Adrenal gland (tissue), 9 donors: ENCODE measurements at regions not wholly inside any gene's neighbourhood (a gene's known extent, or its start where the extent isn't known, plus 50 kb on each side); places are given as distances from the start of the nearest gene placed in this dataset.

Experiments used
- DNase-seq, 7 donors: peaks; one replicate each; pipeline ENCODE4 v3.0.0-alpha.2; 2019 to 2020
- H3K27ac ChIP-seq, 5 donors: fragments of 200-600 bp; sonication (generic) in 4 of 5; 1 replicate in 3 of 5; 2 replicates in 2 of 5; pipeline versions ENCODE4 v1.5.1 to v1.8.0; 2016 to 2020; ENCODE audit warnings: mild to moderate bottlenecking in 1 of 5
- H3K27me3 ChIP-seq: fragments of 200-600 bp; 2 replicates; pipeline ENCODE4 v1.8.0; 2021
- H3K36me3 ChIP-seq, 2 donors: fragments of 200-600 bp; replicated peaks in 1 of 2; 1 replicate in 1 of 2; 2 replicates in 1 of 2; pipeline versions ENCODE4 v1.5.1 to v1.8.0; 2018 to 2022
- H3K4me1 ChIP-seq, 2 donors: fragments of 200-600 bp; replicated peaks in 1 of 2; 1 replicate in 1 of 2; 2 replicates in 1 of 2; pipeline versions ENCODE4 v1.5.1 to v1.8.0; 2018 to 2021
- H3K4me3 ChIP-seq, 4 donors: fragments of 200-600 bp; sonication (generic) in 3 of 4; one replicate each; pipeline ENCODE4 v1.5.1; 2016 to 2018
- H3K9me3 ChIP-seq, 3 donors: fragments of 200-600 bp; sonication (generic) in 1 of 3; replicated peaks in 1 of 3; 1 replicate in 2 of 3; 2 replicates in 1 of 3; pipeline versions ENCODE4 v1.5.1 to v1.8.0; 2016 to 2021
- CTCF ChIP-seq, 6 experiments: fragments of 450-650 bp in 4 of 6; fragments of 200-600 bp in 2 of 6; sonication (generic) in 1 of 6; IDR thresholded peaks; 1 replicate in 5 of 6; 2 replicates in 1 of 6; pipeline versions ENCODE4 v1.5.1 to v1.8.0; 2016 to 2021; ENCODE audit warnings: antibody characterized with exemption in 6 of 6, mild to moderate bottlenecking in 2 of 6, moderate library complexity in 1 of 6
- POLR2A ChIP-seq, 2 donors: fragments of 450-650 bp; IDR thresholded peaks; one replicate each; pipeline ENCODE4 v1.6.1; 2017; ENCODE audit warnings: antibody characterized with exemption in 2 of 2, mild to moderate bottlenecking in 2 of 2, moderate library complexity in 1 of 2
- WGBS, 4 donors: extraction: QIAGEN DNeasy Blood & Tissue Kit in 2 of 4; methylation state at CpG; one replicate each; pipeline versions ENCODE4 v1.1.5 to v1.1.7; 2013 to 2017; 5-methylcytosine and 5-hydroxymethylcytosine counted together
- intact Hi-C, 2 donors: fragments of 100-400 bp; cut with DNase I; formaldehyde crosslinking; loops; one replicate each; pipeline versions ENCODE4 v1.14.1 to v1.15.0; 2022 to 2023
- donor health status: healthy with polysubstance abuse.
- donor health status: Bipolar disorder and iron deficiency.
- donor health status: DM: yes; HTN: yes; CAD: no.
- donor health status: DM: no; HTN: no; CAD: no.
- donor health status: DM: no; HTN: no; CAD: no.

DNA sequence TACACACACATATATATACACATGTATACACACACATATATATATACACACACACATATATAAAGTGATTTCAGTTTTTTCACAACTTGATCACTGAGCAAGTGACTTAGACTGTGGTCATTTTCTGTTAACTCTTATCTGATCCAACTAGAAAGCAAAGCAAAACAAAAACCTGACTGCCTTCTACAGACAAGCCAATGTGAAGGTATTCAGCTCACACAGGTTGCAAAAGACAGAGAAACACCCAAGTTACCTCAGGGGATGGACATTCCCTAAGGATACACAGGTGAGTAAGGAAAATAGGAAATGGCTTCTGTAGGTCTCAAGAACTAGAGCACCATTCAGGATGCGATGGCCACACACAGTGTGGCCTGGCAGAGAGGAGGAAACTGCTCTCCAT lies 58.4 kb upstream of the IER3 start:
- WGBS, 4 donors: 90 to 94% (median 91%) methylated on average over 1 of the region's 1 CpG
- TF ChIP-seq POLR2A (IDR thresholded peaks at IDR 0.05) (no peak), CTCF (IDR thresholded peaks at IDR 0.05) (no peak)
- no peak for DNase-seq
- Histone ChIP-seq H3K9me3 (no peaks in the 10 kb centered on the region), H3K27ac (no peak overlapping the region), H3K4me3 (no peak overlapping the region), H3K36me3 (no peaks in the 10 kb centered on the region), H3K4me1 (no peaks in the 10 kb centered on the region), H3K27me3 (no peaks in the 10 kb centered on the region)
- intact Hi-C loops: no loop called here

- no peak for DNase-seq
- WGBS, 4 donors: 78 to 89% (median 82%) methylated on average over 8 of the region's 8 CpGs
- H3K27me3 ChIP-seq: no peaks in the 10 kb centered on the region
- H3K36me3 ChIP-seq: no peaks in the 10 kb centered on the region
- no peak overlapping the region for H3K4me3 ChIP-seq
- intact Hi-C loops: no loop called here
- H3K27ac ChIP-seq: no peak overlapping the region
- TF ChIP-seq POLR2A (IDR thresholded peaks at IDR 0.05): no peak
- TF ChIP-seq CTCF (IDR thresholded peaks at IDR 0.05): no peak
- H3K9me3 ChIP-seq: no peaks in the 10 kb centered on the region
- no peaks in the 10 kb centered on the region for H3K4me1 ChIP-seq
Measured at GRCh38 chr6:30801950-30802349, 57.6 kb upstream of the IER3 start.

DNA sequence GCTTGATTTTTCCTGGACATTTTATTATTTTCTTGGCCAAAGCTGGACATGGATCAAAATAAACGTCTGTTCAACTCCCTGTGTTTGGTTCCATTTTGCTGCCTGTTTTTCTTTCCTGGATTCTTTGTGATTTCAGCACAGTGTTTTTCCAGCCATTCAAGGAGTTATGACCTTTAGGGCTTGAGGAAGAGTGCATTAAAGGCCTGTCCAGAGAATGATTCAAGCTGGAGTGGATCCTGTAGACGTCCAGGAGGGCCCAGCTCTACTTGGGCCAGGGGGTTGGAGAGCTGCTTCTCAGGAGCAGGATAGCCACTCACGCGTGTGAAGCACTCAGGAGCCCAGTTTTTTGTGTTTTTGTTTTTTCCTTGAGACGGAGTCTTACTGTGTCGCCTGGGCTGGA lies 56.5 kb upstream of the IER3 start:
- no peaks in the 10 kb centered on the region for H3K27me3 ChIP-seq
- peak overlapping the region in 2 of 5 donors; percentile 54 for H3K27ac ChIP-seq
- intact Hi-C loops: no loop called here
- TF ChIP-seq POLR2A (IDR thresholded peaks at IDR 0.05) (no peak), CTCF (IDR thresholded peaks at IDR 0.05) (no peak)
- H3K36me3 ChIP-seq: no peaks in the 10 kb centered on the region
- WGBS, 4 donors: 58 to 62% (median 61%) methylated on average over 6 of the region's 6 CpGs
- no peaks in the 10 kb centered on the region for H3K4me1 ChIP-seq
- H3K4me3 ChIP-seq: no peak overlapping the region
- no peak for DNase-seq
- no peaks in the 10 kb centered on the region for H3K9me3 ChIP-seq

DNA sequence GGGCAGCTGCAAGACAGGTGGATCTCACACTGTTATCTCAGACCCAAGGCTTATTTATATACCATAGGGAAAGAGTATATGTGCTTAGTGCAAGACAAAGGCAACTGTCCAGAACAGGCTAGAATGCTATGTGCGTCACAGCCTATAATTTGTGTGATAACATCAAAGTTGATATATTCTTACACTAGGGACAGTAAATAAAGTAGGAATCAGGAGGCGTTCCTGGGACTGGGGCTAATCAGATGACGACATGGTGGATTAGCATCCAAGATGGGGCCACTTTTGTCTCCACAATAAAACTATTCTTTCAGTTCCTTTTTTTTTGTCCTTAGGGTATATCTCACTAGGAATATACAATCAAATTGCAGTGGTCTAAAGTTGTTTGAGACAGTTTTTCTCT lies 54.9 kb upstream of the IER3 start:
- no peaks in the 10 kb centered on the region for H3K9me3 ChIP-seq

More for the DNA sequence above, 54.9 kb upstream of the IER3 start:
- Histone ChIP-seq H3K27ac (no peak overlapping the region), H3K4me3 (no peak overlapping the region), H3K36me3 (no peaks in the 10 kb centered on the region), H3K4me1 (peaks cover 0 to 4% of the 10 kb centered on the region in 2 donors), H3K27me3 (no peaks in the 10 kb centered on the region)
- no peak for DNase-seq
- 74 to 80% (median 77%) methylated on average over 3 of the region's 3 CpGs for WGBS, 4 donors
- intact Hi-C loops: no loop called here
- TF ChIP-seq POLR2A (IDR thresholded peaks at IDR 0.05) (no peak), CTCF (IDR thresholded peaks at IDR 0.05) (no peak)
